Activated CD8-positive, alpha-beta memory T cell treated with anti-CD3 and anti-CD28 coated beads for 1 hour (primary cell): ENCODE measurements at regions not wholly inside any gene's neighbourhood (a gene's known extent, or its start where the extent isn't known, plus 50 kb on each side); places are given as distances from the start of the nearest gene placed in this dataset.

Experiments used
- DNase-seq, 2 donors: peaks; one replicate each; pipeline ENCODE4 v3.0.0-alpha.2; 2020; ENCODE audit warnings: low read depth in 1 of 2; ENCODE audit errors: extremely low read depth in 1 of 2

- no peak for DNase-seq
These were observed 710.4 kb downstream of the EFNB2 start for GRCh38 chr13:105825071-105825470.

- DNase-seq: no peak
These were observed 714.1 kb downstream of the EFNB2 start for GRCh38 chr13:105821337-105821736.

- no peak for DNase-seq
These were observed 715.0 kb downstream of the EFNB2 start for GRCh38 chr13:105820415-105820814.

GRCh38 chr13:105817498-105817897 is 718.0 kb downstream of the EFNB2 start:
- DNase-seq: no peak

GRCh38 chr13:105816994-105817393 is 718.5 kb downstream of the EFNB2 start:
- no peak for DNase-seq

- no peak for DNase-seq
These were observed 720.6 kb downstream of the EFNB2 start for GRCh38 chr13:105814902-105815250.

- DNase-seq: no peak
These were observed 721.1 kb downstream of the EFNB2 start for GRCh38 chr13:105814219-105814901.

GRCh38 chr13:105806628-105806920 is 728.9 kb downstream of the EFNB2 start:
- DNase-seq: no peak

GRCh38 chr13:105805892-105806627 is 729.4 kb downstream of the EFNB2 start:
- DNase-seq: no peak

- DNase-seq: no peak
These were observed 730.8 kb downstream of the EFNB2 start for GRCh38 chr13:105804561-105805190.

- DNase-seq: no peak
These were observed 736.3 kb downstream of the EFNB2 start for GRCh38 chr13:105799155-105799554.

GRCh38 chr13:105798541-105798940 is 736.9 kb downstream of the EFNB2 start:
- no peak for DNase-seq

GRCh38 chr13:105796081-105796480 is 739.4 kb downstream of the EFNB2 start:
- DNase-seq: no peak

- no peak for DNase-seq
These were observed 744.5 kb downstream of the EFNB2 start for GRCh38 chr13:105790923-105791322.

- DNase-seq: no peak
These were observed 746.9 kb downstream of the EFNB2 start for GRCh38 chr13:105788530-105788929.

GRCh38 chr13:105787632-105788031 is 747.8 kb downstream of the EFNB2 start:
- DNase-seq: no peak

- DNase-seq: no peak
These were observed 750.0 kb downstream of the EFNB2 start for GRCh38 chr13:105785436-105785835.

GRCh38 chr13:105783261-105783660 is 752.2 kb downstream of the EFNB2 start:
- no peak for DNase-seq

GRCh38 chr13:105778196-105778595 is 757.3 kb downstream of the EFNB2 start:
- DNase-seq: no peak

- DNase-seq: no peak
These were observed 760.6 kb downstream of the EFNB2 start for GRCh38 chr13:105774739-105775460.

- DNase-seq: no peak
These were observed 761.5 kb downstream of the EFNB2 start for GRCh38 chr13:105773863-105774538.
